RWPE2 (cell line): ENCODE measurements at regions not wholly inside any gene's neighbourhood (a gene's known extent, or its start where the extent isn't known, plus 50 kb on each side); places are given as distances from the start of the nearest gene placed in this dataset.

ENCODE experiments used
- ATAC-seq: fragments of 200-7000 bp; cut with Tn5 transposase; 3 replicates; pipeline ENCODE4 v1.9.1; 2021; ENCODE audit warnings: low read depth
- DNase-seq: peaks from one replicate; pipeline ENCODE4 v3.0.0-alpha.2; 2020; ENCODE audit warnings: low spot score
- H3K27ac ChIP-seq: fragments of 450-650 bp; 2 replicates; pipeline ENCODE4 v1.5.1; 2017; ENCODE audit warnings: mild to moderate bottlenecking; ENCODE audit not compliant: poor library complexity, severe bottlenecking
- H3K27me3 ChIP-seq: fragments of 250-450 bp; sonication (Bioruptor Pico); 2 replicates; pipeline ENCODE4 v1.5.1; 2021; ENCODE audit warnings: mild to moderate bottlenecking, moderate library complexity; ENCODE audit not compliant: insufficient read depth, poor library complexity, severe bottlenecking
- H3K36me3 ChIP-seq: fragments of 250-450 bp; sonication (Bioruptor Pico); 2 replicates; pipeline ENCODE4 v1.5.1; 2020; ENCODE audit warnings: low read depth, mild to moderate bottlenecking, moderate library complexity
- H3K4me1 ChIP-seq: fragments of 250-450 bp; sonication (Bioruptor Pico); 2 replicates; pipeline ENCODE4 v1.5.1; 2021; ENCODE audit warnings: mild to moderate bottlenecking, moderate library complexity; ENCODE audit not compliant: insufficient read depth, poor library complexity, severe bottlenecking
- H3K4me3 ChIP-seq: fragments of 250-450 bp; sonication (Bioruptor Pico); 2 replicates; pipeline ENCODE4 v1.5.1; 2021; ENCODE audit warnings: mild to moderate bottlenecking, moderate library complexity; ENCODE audit not compliant: severe bottlenecking
- H3K9me3 ChIP-seq: fragments of 250-450 bp; sonication (Bioruptor Pico); 2 replicates; pipeline ENCODE4 v1.5.1; 2021; ENCODE audit warnings: mild to moderate bottlenecking, moderate library complexity; ENCODE audit not compliant: severe bottlenecking
- CTCF ChIP-seq: fragments of 450-650 bp; IDR thresholded peaks from one replicate; pipeline ENCODE4 v1.5.1; 2017; ENCODE audit warnings: mild to moderate bottlenecking, moderate library complexity; ENCODE audit not compliant: poor library complexity, severe bottlenecking

DNA sequence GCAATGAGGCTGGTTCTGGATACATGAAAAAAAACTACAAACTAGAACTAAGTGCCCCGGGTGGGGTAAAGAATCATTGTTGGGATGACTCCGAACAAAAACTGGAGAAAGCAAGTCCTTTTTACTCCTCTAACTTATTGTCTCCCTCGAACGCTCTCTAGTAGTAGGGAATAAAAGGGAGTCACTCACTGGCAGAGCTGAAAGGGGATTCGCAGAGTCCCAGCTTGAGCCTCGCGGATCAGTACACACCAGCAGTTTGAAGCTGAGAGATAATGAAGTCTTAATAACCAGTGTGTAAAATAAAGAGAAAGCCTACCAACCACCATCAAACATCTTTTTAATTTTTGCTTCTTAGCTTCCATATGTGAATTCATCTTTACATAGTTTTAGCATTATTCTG lies 521.9 kb upstream of the ARX start:
- H3K4me3 ChIP-seq = no peak overlapping the region
- no peak for ATAC-seq

GRCh38 chrX:25544641-25545040 lies 528.9 kb upstream of the ARX start:
- Histone ChIP-seq H3K4me1 (no peaks in the 10 kb centered on the region), H3K36me3 (no peaks in the 10 kb centered on the region), H3K9me3 (no peaks in the 10 kb centered on the region), H3K4me3 (no peak overlapping the region), H3K27ac (no peak overlapping the region), H3K27me3 (no peaks in the 10 kb centered on the region)
- no peak for TF ChIP-seq CTCF
- ATAC-seq (no peak), DNase-seq (no peak)

More for the DNA sequence above, 521.9 kb upstream of the ARX start:
- Histone ChIP-seq H3K36me3 (no peaks in the 10 kb centered on the region), H3K27ac (no peak overlapping the region), H3K4me1 (no peaks in the 10 kb centered on the region), H3K9me3 (no peaks in the 10 kb centered on the region), H3K27me3 (no peaks in the 10 kb centered on the region)
- DNase-seq = no peak
- no peak for TF ChIP-seq CTCF

GRCh38 chrX:25548811-25549210 lies 533.0 kb upstream of the ARX start:
- ATAC-seq (0 out of 3 replicates have a peak, but pooled peaks have one; percentile 21), DNase-seq (no peak)
- Histone ChIP-seq H3K27me3 (no peaks in the 10 kb centered on the region), H3K4me3 (no peak overlapping the region), H3K36me3 (no peaks in the 10 kb centered on the region), H3K9me3 (no peaks in the 10 kb centered on the region), H3K4me1 (no peaks in the 10 kb centered on the region), H3K27ac (no peak overlapping the region)
- no peak for TF ChIP-seq CTCF

- H3K4me3 ChIP-seq = no peak overlapping the region
- DNase-seq = no peak
- ATAC-seq = no peak
- H3K4me1 ChIP-seq = no peaks in the 10 kb centered on the region
- no peak for TF ChIP-seq CTCF
- no peaks in the 10 kb centered on the region for H3K27me3 ChIP-seq
- no peak overlapping the region for H3K27ac ChIP-seq
- H3K36me3 ChIP-seq = no peaks in the 10 kb centered on the region
- H3K9me3 ChIP-seq = no peaks in the 10 kb centered on the region
Observed at GRCh38 chrX:25555521-25555920, 539.8 kb upstream of the ARX start.

GRCh38 chrX:25558137-25558536 lies 542.4 kb upstream of the ARX start:
- no peak for DNase-seq
- TF ChIP-seq CTCF = no peak
- H3K4me1 ChIP-seq = no peaks in the 10 kb centered on the region
- H3K9me3 ChIP-seq = no peaks in the 10 kb centered on the region
- no peak overlapping the region for H3K4me3 ChIP-seq
- no peaks in the 10 kb centered on the region for H3K27me3 ChIP-seq
- no peak overlapping the region for H3K27ac ChIP-seq
- no peak for ATAC-seq
- no peaks in the 10 kb centered on the region for H3K36me3 ChIP-seq
